WTC11 (cell line): ENCODE measurements at regions not wholly inside any gene's neighbourhood (a gene's known extent, or its start where the extent isn't known, plus 50 kb on each side); places are given as distances from the start of the nearest gene placed in this dataset.

Source experiments
- ATAC-seq: fragments of 200-7000 bp; cut with Tn5 transposase; 2 replicates; pipeline ENCODE4 v1.10.0; 2021; ENCODE audit warnings: mild to moderate bottlenecking, moderate library complexity
- CTCF ChIA-PET: fragments of 300-600 bp; sonication (Branson Sonifier 250); formaldehyde crosslinking; loops from one replicate; lab custom pipeline; 2021; ENCODE audit warnings: antibody characterized with exemption; lab: Charles Lee
- POLR2A ChIA-PET: fragments of 350-600 bp; sonication (Branson Sonifier 250); formaldehyde crosslinking; loops from one replicate; lab custom pipeline; 2021; ENCODE audit warnings: antibody characterized with exemption; lab: Charles Lee
- DNase-seq: peaks from one replicate; pipeline ENCODE4 v3.0.0; 2021; ENCODE audit warnings: low spot score
- H3K27ac Mint-ChIP-seq: 2 replicates; pipeline ENCODE4 v1.8.0; 2021; ENCODE audit warnings: mixed read lengths
- H3K27me3 Mint-ChIP-seq: 2 replicates; pipeline ENCODE4 v1.8.0; 2021; ENCODE audit warnings: low read depth, mild to moderate bottlenecking, moderate library complexity, mixed read lengths
- H3K36me3 Mint-ChIP-seq: 2 replicates; pipeline ENCODE4 v1.8.0; 2021; ENCODE audit warnings: mixed read lengths
- H3K4me1 Mint-ChIP-seq: 2 replicates; pipeline ENCODE4 v1.8.0; 2022; ENCODE audit warnings: mixed read lengths
- H3K4me3 Mint-ChIP-seq: 2 replicates; pipeline ENCODE4 v1.8.0; 2021; ENCODE audit warnings: mild to moderate bottlenecking, moderate library complexity, mixed read lengths
- H3K9me3 Mint-ChIP-seq: 2 replicates; pipeline ENCODE4 v1.8.0; 2021; ENCODE audit warnings: mixed read lengths
- ATF3 ChIP-seq: sonication (generic); formaldehyde crosslinking; conservative IDR thresholded peaks from 2 replicates; pipeline ENCODE4 v1.8.1; 2022; ENCODE audit warnings: mild to moderate bottlenecking, missing genetic modification reagents
- CBFB ChIP-seq: sonication (generic); formaldehyde crosslinking; IDR thresholded peaks from 2 replicates; pipeline ENCODE4 v1.8.1; 2022; ENCODE audit warnings: mild to moderate bottlenecking, low read depth, missing genetic modification reagents
- CDX4 ChIP-seq: fragments of 250-450 bp; sonication (Bioruptor Pico); IDR thresholded peaks from 2 replicates; pipeline ENCODE4 v1.9.0; 2021; ENCODE audit warnings: moderate library complexity, mild to moderate bottlenecking, inconsistent platforms, borderline replicate concordance
- CREB1 ChIP-seq: sonication (generic); formaldehyde crosslinking; IDR thresholded peaks from 2 replicates; pipeline ENCODE4 v1.8.0; 2023; ENCODE audit warnings: mild to moderate bottlenecking, missing genetic modification reagents
- E2F4 ChIP-seq: sonication (generic); formaldehyde crosslinking; IDR thresholded peaks from 2 replicates; pipeline ENCODE4 v1.8.1; 2022; ENCODE audit warnings: low read depth, mild to moderate bottlenecking, moderate library complexity, missing genetic modification reagents, borderline replicate concordance
- FOXK1 ChIP-seq: sonication (generic); formaldehyde crosslinking; IDR thresholded peaks from 2 replicates; pipeline ENCODE4 v1.8.0; 2022; ENCODE audit warnings: mild to moderate bottlenecking, moderate library complexity, missing genetic modification reagents
- FOXP1 ChIP-seq: sonication (generic); formaldehyde crosslinking; IDR thresholded peaks from 2 replicates; pipeline ENCODE4 v1.8.0; 2022; ENCODE audit warnings: missing genetic modification reagents, mild to moderate bottlenecking, moderate library complexity, borderline replicate concordance
- GTF2I ChIP-seq: fragments of 250-450 bp; sonication (Bioruptor Pico); conservative IDR thresholded peaks from 2 replicates; pipeline ENCODE4 v1.4.0; 2021; ENCODE audit warnings: mild to moderate bottlenecking
- HMGA2 ChIP-seq: fragments of 250-450 bp; sonication (Bioruptor Pico); IDR thresholded peaks from 2 replicates; pipeline ENCODE4 v1.4.0; 2021; ENCODE audit warnings: mild to moderate bottlenecking, moderate library complexity
- IRF1 ChIP-seq: sonication (generic); formaldehyde crosslinking; IDR thresholded peaks from 2 replicates; pipeline ENCODE4 v1.8.0; 2023; ENCODE audit warnings: missing genetic modification reagents
- KAT7 ChIP-seq: sonication (generic); formaldehyde crosslinking; IDR thresholded peaks from 2 replicates; pipeline ENCODE4 v1.8.1; 2023; ENCODE audit warnings: missing genetic modification reagents, mild to moderate bottlenecking, borderline replicate concordance
- NR3C1 ChIP-seq: sonication (generic); formaldehyde crosslinking; conservative IDR thresholded peaks from 2 replicates; pipeline ENCODE4 v1.8.1; 2023; ENCODE audit warnings: low read depth, mild to moderate bottlenecking, missing genetic modification reagents
- OVOL2 ChIP-seq: fragments of 250-450 bp; sonication (Bioruptor Pico); IDR thresholded peaks from 2 replicates; pipeline ENCODE4 v1.9.0; 2021; ENCODE audit warnings: mild to moderate bottlenecking, borderline replicate concordance
- USF2 ChIP-seq: sonication (generic); formaldehyde crosslinking; IDR thresholded peaks from 2 replicates; pipeline ENCODE4 v1.8.1; 2023; ENCODE audit warnings: mild to moderate bottlenecking, missing genetic modification reagents, moderate library complexity
- ZNF121 ChIP-seq: sonication (generic); formaldehyde crosslinking; IDR thresholded peaks from 2 replicates; pipeline ENCODE4 v1.8.0; 2023; ENCODE audit warnings: missing genetic modification reagents
- ZNF425 ChIP-seq: fragments of 250-450 bp; sonication (Bioruptor Pico); conservative IDR thresholded peaks from 2 replicates; pipeline ENCODE4 v1.9.0; 2021; ENCODE audit warnings: mild to moderate bottlenecking

- TF ChIP-seq IRF1 (CRISPR knock-in tag) (no peak), ZNF121 (CRISPR knock-in tag) (peak; percentile 93), USF2 (CRISPR knock-in tag) (no peak), HMGA2 (CRISPR knock-in tag) (no peak), CREB1 (no peak)
- H3K27ac Mint-ChIP-seq, result 0 out of 2 replicates have a peak overlapping the region, but pooled peaks have one; percentile 30
- ChIA-PET POLR2A (no interaction called here), CTCF (interaction anchor here (1.1 kb wide), 1 partner anchor 26 kb away, joined by 4 read pairs; no protein-coding TSS in a partner anchor)
- no peak for ATAC-seq
- H3K36me3 Mint-ChIP-seq, result no peaks in the 10 kb centered on the region
- no peaks in the 10 kb centered on the region for H3K27me3 Mint-ChIP-seq
- no peak for DNase-seq
- peaks cover 62% of the 10 kb centered on the region for H3K4me1 Mint-ChIP-seq
- no peak overlapping the region for H3K4me3 Mint-ChIP-seq
- H3K9me3 Mint-ChIP-seq, result no peaks in the 10 kb centered on the region; the same call in 1 of the 2 replicates
These were observed 86.9 kb downstream of the MPP7 start for GRCh38 chr10:28215930-28216329.

- H3K9me3 Mint-ChIP-seq, result no peaks in the 10 kb centered on the region; the same call in 1 of the 2 replicates
These were observed 88.6 kb downstream of the MPP7 start for GRCh38 chr10:28214219-28214618.

GRCh38 chr10:28211759-28212158 lies 91.1 kb downstream of the MPP7 start:
- Mint-ChIP-seq H3K27ac (no peak overlapping the region), H3K9me3 (peaks cover 3% of the 10 kb centered on the region; the same call in 1 of the 2 replicates), H3K27me3 (no peaks in the 10 kb centered on the region), H3K36me3 (peaks cover 3% of the 10 kb centered on the region; the same call in 1 of the 2 replicates), H3K4me1 (peaks cover 57% of the 10 kb centered on the region), H3K4me3 (no peak overlapping the region)
- ATAC-seq (peak; percentile 59), DNase-seq (no peak)
- POLR2A ChIA-PET, result no interaction called here
- CTCF ChIA-PET, result interaction anchor here (0.8 to 1.0 kb wide), 2 partner anchors 30 to 32 kb away, joined by 3 read pairs; no protein-coding TSS in a partner anchor
- TF ChIP-seq GTF2I (CRISPR knock-in tag) (0 out of 2 replicates have a peak, but pooled peaks have one; percentile 24), E2F4 (CRISPR knock-in tag) (no peak)

More at GRCh38 chr10:28214219-28214618, 88.6 kb downstream of the MPP7 start:
- Mint-ChIP-seq H3K4me3 (no peak overlapping the region), H3K27ac (peak overlapping the region; percentile 89; the same call in 1 of the 2 replicates), H3K4me1 (peaks cover 60% of the 10 kb centered on the region), H3K36me3 (no peaks in the 10 kb centered on the region), H3K27me3 (no peaks in the 10 kb centered on the region)
- DNase-seq, result no peak
- ATAC-seq, result no peak
- POLR2A ChIA-PET, result interaction anchor here (0.7 kb wide), 1 partner anchor 90 kb away, joined by 3 read pairs; no protein-coding TSS in a partner anchor
- CTCF ChIA-PET, result no interaction called here
- no peak for TF ChIP-seq FOXK1 (CRISPR knock-in tag)
- no peak for TF ChIP-seq CDX4 (CRISPR knock-in tag)
- no peak for TF ChIP-seq ATF3 (CRISPR knock-in tag)
- TF ChIP-seq KAT7, result no peak
- TF ChIP-seq ZNF425, result no peak
- no peak for TF ChIP-seq OVOL2 (CRISPR knock-in tag)
- no peak for TF ChIP-seq NR3C1 (CRISPR knock-in tag)
- no peak for TF ChIP-seq CBFB
- TF ChIP-seq FOXP1 (CRISPR knock-in tag), result no peak
- no peak for TF ChIP-seq CREB1
